Gastrocnemius medialis (tissue), 4 donors: ENCODE measurements at regions not wholly inside any gene's neighbourhood (a gene's known extent, or its start where the extent isn't known, plus 50 kb on each side); places are given as distances from the start of the nearest gene placed in this dataset.

Experiments used
- POLR2A ChIP-seq, 2 donors: fragments of 450-650 bp; IDR thresholded peaks; one replicate each; pipeline ENCODE4 v1.6.1; 2017; ENCODE audit warnings: antibody characterized with exemption in 2 of 2, mild to moderate bottlenecking in 2 of 2, moderate library complexity in 2 of 2
- TF ChIP-seq, protein P1 (sequence below), 5 experiments: fragments of 450-650 bp in 3 of 5; fragments of 200-600 bp in 2 of 5; sonication (generic) in 2 of 5; IDR thresholded peaks in 4 of 5; conservative IDR thresholded peaks in 1 of 5; 1 replicate in 4 of 5; 2 replicates in 1 of 5; pipeline ENCODE4 v1.5.1; 2016 to 2019; ENCODE audit warnings: antibody characterized with exemption in 5 of 5, mild to moderate bottlenecking in 3 of 5, moderate library complexity in 3 of 5

DNA sequence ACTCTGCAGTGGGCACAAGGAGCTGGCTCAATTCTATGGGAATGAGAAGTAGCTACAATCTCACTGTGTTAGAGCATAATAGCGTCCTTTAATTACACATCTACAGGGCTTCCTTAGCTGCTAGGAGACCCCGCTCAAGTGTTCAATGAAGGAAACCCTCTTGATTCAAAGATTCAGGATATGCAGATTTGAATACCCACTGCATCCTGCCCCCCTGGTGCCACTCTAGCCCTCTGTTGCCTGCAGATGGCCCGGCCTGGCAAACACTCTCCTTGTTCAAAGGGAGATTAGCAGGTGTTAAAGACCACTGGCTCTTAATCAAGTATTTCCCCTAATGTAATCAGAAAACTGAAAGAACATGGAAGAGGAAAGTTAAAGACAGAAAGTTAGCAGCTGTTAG lies 356.6 kb downstream of the VGLL3 start:
- TF ChIP-seq POLR2A (IDR thresholded peaks at IDR 0.05) = no peak
- TF ChIP-seq, protein P1, sequence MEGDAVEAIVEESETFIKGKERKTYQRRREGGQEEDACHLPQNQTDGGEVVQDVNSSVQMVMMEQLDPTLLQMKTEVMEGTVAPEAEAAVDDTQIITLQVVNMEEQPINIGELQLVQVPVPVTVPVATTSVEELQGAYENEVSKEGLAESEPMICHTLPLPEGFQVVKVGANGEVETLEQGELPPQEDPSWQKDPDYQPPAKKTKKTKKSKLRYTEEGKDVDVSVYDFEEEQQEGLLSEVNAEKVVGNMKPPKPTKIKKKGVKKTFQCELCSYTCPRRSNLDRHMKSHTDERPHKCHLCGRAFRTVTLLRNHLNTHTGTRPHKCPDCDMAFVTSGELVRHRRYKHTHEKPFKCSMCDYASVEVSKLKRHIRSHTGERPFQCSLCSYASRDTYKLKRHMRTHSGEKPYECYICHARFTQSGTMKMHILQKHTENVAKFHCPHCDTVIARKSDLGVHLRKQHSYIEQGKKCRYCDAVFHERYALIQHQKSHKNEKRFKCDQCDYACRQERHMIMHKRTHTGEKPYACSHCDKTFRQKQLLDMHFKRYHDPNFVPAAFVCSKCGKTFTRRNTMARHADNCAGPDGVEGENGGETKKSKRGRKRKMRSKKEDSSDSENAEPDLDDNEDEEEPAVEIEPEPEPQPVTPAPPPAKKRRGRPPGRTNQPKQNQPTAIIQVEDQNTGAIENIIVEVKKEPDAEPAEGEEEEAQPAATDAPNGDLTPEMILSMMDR (IDR thresholded peaks at IDR 0.05 in 4 of 5, conservative IDR thresholded peaks at IDR 0.05 in 1 of 5) = no peak
